ENCODE measurements at regions not wholly inside any gene's neighbourhood (a gene's known extent, or its start where the extent isn't known, plus 50 kb on each side); places are given as distances from the start of the nearest gene placed in this dataset.

DNA sequence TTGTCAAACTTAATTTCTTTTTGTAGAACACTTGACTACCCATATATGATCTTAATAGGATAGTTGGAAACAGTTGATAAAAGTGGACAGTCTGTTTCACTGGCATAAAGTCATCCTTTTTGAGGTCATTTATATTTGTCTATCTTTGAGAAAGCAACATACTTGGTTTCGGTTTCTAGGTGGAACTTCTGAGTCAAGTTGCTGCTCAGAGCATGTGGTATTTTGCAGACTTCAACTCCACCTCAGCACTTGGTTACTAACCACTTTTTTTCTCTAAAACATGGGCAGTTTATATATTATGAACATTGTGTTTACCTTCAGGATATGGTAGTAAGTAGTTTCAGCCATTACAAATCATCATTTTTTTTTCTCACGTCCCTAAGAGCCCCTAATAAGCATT, 1749.0 kb upstream of the C9orf72 start:
- Histone ChIP-seq H3K9me3 (peaks cover 0 to 16% (median 0%) of the 10 kb centered on the region in 11 donors), H3K27ac (no peak overlapping the region), H3K36me3 (no peaks in the 10 kb centered on the region), H3K4me1 (no peaks in the 10 kb centered on the region), H3K4me3 (no peak overlapping the region), H3K27me3 (no peaks in the 10 kb centered on the region)
- TF ChIP-seq, protein P1, sequence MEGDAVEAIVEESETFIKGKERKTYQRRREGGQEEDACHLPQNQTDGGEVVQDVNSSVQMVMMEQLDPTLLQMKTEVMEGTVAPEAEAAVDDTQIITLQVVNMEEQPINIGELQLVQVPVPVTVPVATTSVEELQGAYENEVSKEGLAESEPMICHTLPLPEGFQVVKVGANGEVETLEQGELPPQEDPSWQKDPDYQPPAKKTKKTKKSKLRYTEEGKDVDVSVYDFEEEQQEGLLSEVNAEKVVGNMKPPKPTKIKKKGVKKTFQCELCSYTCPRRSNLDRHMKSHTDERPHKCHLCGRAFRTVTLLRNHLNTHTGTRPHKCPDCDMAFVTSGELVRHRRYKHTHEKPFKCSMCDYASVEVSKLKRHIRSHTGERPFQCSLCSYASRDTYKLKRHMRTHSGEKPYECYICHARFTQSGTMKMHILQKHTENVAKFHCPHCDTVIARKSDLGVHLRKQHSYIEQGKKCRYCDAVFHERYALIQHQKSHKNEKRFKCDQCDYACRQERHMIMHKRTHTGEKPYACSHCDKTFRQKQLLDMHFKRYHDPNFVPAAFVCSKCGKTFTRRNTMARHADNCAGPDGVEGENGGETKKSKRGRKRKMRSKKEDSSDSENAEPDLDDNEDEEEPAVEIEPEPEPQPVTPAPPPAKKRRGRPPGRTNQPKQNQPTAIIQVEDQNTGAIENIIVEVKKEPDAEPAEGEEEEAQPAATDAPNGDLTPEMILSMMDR (IDR thresholded peaks at IDR 0.05) = no peak
- intact Hi-C loops (cut with DNase I) = no loop called here
- ATAC-seq (no peak), DNase-seq (no peak)
- 49 to 55% methylated on average over 2 of the region's 2 CpGs for WGBS, 2 donors

DNA sequence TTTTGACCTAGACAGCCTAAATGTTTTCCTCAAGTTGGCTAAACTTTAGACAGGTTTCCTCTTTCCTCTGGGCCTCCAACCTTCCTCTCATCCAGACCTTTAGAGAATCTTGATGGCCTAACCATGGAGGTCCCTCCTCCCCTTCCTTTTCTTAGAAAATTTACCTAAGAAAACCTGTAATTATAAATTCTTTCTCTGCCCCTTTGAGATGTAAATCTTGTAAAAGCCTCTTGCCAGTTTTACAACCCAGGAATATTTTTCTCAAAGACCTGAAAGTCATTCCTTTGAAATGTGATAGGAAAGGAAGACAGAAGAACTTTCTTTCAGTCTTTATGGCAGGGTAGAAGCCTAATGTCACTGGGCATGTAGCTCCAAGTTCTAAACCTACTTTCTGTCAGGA, 1752.6 kb upstream of the C9orf72 start:
- no peak overlapping the region for H3K27ac ChIP-seq

DNA sequence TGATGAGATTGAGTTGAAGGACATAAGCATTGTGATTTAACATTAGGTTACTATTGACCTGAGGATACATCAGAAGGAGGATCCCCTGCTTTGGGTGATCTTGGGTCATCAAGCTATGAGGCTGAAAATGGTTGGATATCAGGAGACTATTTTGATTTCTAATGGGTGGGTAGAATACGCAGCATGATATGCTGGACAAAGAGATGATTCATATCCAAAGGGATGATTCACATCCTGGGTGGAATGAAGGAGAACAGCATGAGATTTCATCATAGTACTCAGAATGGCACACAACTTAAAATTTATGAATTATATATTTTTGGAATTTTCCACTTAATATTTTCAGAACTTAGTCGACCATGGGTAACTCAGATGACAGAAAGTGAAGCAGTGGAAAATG, 1759.5 kb upstream of the C9orf72 start:
- DNase-seq = no peak
- TF ChIP-seq, protein P1 (IDR thresholded peaks at IDR 0.05) = no peak
- no peak overlapping the region for H3K27ac ChIP-seq
- no peak overlapping the region for H3K4me3 ChIP-seq
- intact Hi-C loops (cut with DNase I) = no loop called here
- no peak for ATAC-seq
- H3K4me1 ChIP-seq = no peaks in the 10 kb centered on the region
- H3K36me3 ChIP-seq = no peaks in the 10 kb centered on the region
- WGBS, 2 donors = 71 to 75% methylated on average over 2 of the region's 2 CpGs
- peaks cover 0 to 4% (median 0%) of the 10 kb centered on the region in 11 donors for H3K9me3 ChIP-seq
- no peaks in the 10 kb centered on the region for H3K27me3 ChIP-seq

More for the DNA sequence above, 1752.6 kb upstream of the C9orf72 start:
- ATAC-seq (no peak), DNase-seq (no peak)
- H3K27me3 ChIP-seq = no peaks in the 10 kb centered on the region
- H3K9me3 ChIP-seq = peaks cover 0 to 16% (median 0%) of the 10 kb centered on the region in 11 donors
- H3K4me1 ChIP-seq = no peaks in the 10 kb centered on the region
- TF ChIP-seq, protein P1 (IDR thresholded peaks at IDR 0.05) = no peak
- intact Hi-C loops (cut with DNase I) = no loop called here
- no peak overlapping the region for H3K4me3 ChIP-seq
- H3K36me3 ChIP-seq = no peaks in the 10 kb centered on the region

DNA sequence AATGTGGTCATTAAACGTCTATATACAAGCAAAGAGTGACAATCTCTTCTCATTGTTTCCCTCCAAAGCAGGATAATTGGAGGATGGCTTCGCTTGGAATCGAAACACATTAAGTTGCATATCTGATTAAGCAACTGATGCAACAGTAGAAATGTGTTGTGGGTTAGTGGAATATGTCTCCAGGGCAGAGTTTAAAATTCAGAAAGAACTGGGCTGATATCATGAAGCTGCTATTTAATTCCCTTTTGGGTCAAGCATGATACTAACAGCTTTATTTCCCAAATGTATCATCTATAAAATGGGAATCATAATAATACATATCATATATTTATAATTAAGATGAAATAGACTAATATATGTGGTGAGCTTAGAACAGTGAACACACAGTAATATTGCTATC, 1763.0 kb upstream of the C9orf72 start:
- DNase-seq = no peak
- TF ChIP-seq, protein P1 (IDR thresholded peaks at IDR 0.05) = no peak
- peaks cover 0 to under 1% (median 0%) of the 10 kb centered on the region in 11 donors for H3K9me3 ChIP-seq
- H3K4me1 ChIP-seq = no peaks in the 10 kb centered on the region
- no peaks in the 10 kb centered on the region for H3K36me3 ChIP-seq
- intact Hi-C loops (cut with DNase I) = no loop called here
- H3K27me3 ChIP-seq = no peaks in the 10 kb centered on the region
- H3K27ac ChIP-seq = no peak overlapping the region
- 80 to 87% methylated on average over 3 of the region's 3 CpGs for WGBS, 2 donors
- no peak for ATAC-seq
- H3K4me3 ChIP-seq = no peak overlapping the region
